DOHH2 (cell line): ENCODE measurements at regions not wholly inside any gene's neighbourhood (a gene's known extent, or its start where the extent isn't known, plus 50 kb on each side); places are given as distances from the start of the nearest gene placed in this dataset.

Experiments used
- H3F3A ChIP-seq: fragments of 200-600 bp; sonication (generic), shearing (Covaris generic); 2 replicates; pipeline ENCODE4 v1.6.0; 2016; ENCODE audit warnings: antibody characterized with exemption, mild to moderate bottlenecking; ENCODE audit not compliant: control insufficient read depth, insufficient read depth
- H3K27ac ChIP-seq: fragments of 200-600 bp; sonication (generic); 2 replicates; pipeline ENCODE4 v1.5.1; 2014; ENCODE audit warnings: low read depth, mild to moderate bottlenecking, low read length, moderate library complexity
- H3K27me3 ChIP-seq: fragments of 200-600 bp; sonication (generic); 2 replicates; pipeline ENCODE4 v1.6.1; 2014; ENCODE audit warnings: mild to moderate bottlenecking, low read length, mixed read lengths; ENCODE audit not compliant: control insufficient read depth
- H3K36me3 ChIP-seq: fragments of 200-600 bp; sonication (generic); 2 replicates; pipeline ENCODE4 v1.6.1; 2014; ENCODE audit warnings: mild to moderate bottlenecking, low read length, moderate library complexity, mixed read lengths; ENCODE audit not compliant: control insufficient read depth
- H3K4me1 ChIP-seq: fragments of 200-600 bp; sonication (generic); 2 replicates; pipeline ENCODE4 v1.6.1; 2014; ENCODE audit warnings: mild to moderate bottlenecking, low read length, mixed read lengths; ENCODE audit not compliant: control insufficient read depth
- H3K4me2 ChIP-seq: fragments of 200-600 bp; sonication (generic); 2 replicates; pipeline ENCODE4 v1.6.0; 2014; ENCODE audit warnings: mild to moderate bottlenecking, low read length, moderate library complexity
- H3K4me3 ChIP-seq: fragments of 200-600 bp; sonication (generic); 2 replicates; pipeline ENCODE4 v1.5.1; 2014; ENCODE audit warnings: mild to moderate bottlenecking, low read length, mixed read lengths
- H3K79me2 ChIP-seq: fragments of 200-600 bp; sonication (generic); 2 replicates; pipeline ENCODE4 v1.6.1; 2014; ENCODE audit warnings: mild to moderate bottlenecking, low read length, mixed read lengths; ENCODE audit not compliant: control insufficient read depth
- H3K9me2 ChIP-seq: fragments of 200-600 bp; sonication (generic); replicated peaks from 2 replicates; pipeline ENCODE4 v1.6.1; 2014; ENCODE audit warnings: mild to moderate bottlenecking, low read length, mixed read lengths; ENCODE audit not compliant: control insufficient read depth
- H3K9me3 ChIP-seq: fragments of 200-600 bp; sonication (generic); 2 replicates; pipeline ENCODE4 v1.6.1; 2014; ENCODE audit warnings: antibody characterized with exemption, low read length, mixed read lengths; ENCODE audit not compliant: control insufficient read depth, insufficient read depth
- H4K20me1 ChIP-seq: fragments of 200-600 bp; sonication (generic); 2 replicates; pipeline ENCODE4 v1.6.0; 2014; ENCODE audit warnings: low read depth, mild to moderate bottlenecking, antibody characterized with exemption, low read length, moderate library complexity; ENCODE audit not compliant: control insufficient read depth, insufficient read depth
- CTCF ChIP-seq: fragments of 200-600 bp; sonication (generic); IDR thresholded peaks from one replicate; pipeline ENCODE4 v1.5.1; 2014; ENCODE audit warnings: antibody characterized with exemption, mild to moderate bottlenecking, low read depth, low read length; ENCODE audit not compliant: poor library complexity, severe bottlenecking
- EZH2phosphoT487 ChIP-seq: fragments of 200-600 bp; sonication (generic); IDR thresholded peaks from 2 replicates; pipeline ENCODE4 v1.6.1; 2017; ENCODE audit warnings: borderline replicate concordance, mild to moderate bottlenecking, antibody characterized with exemption, low read length, moderate library complexity, mixed read lengths

- Histone ChIP-seq H3K27me3 (no peaks in the 10 kb centered on the region), H3K9me2 (no peaks in the 10 kb centered on the region), H3K9me3 (no peaks in the 10 kb centered on the region), H3K4me3 (no peak overlapping the region), H3K36me3 (no peaks in the 10 kb centered on the region), H3F3A (no peaks in the 10 kb centered on the region), H4K20me1 (no peaks in the 10 kb centered on the region), H3K4me1 (no peaks in the 10 kb centered on the region), H3K4me2 (no peak overlapping the region), H3K27ac (no peak overlapping the region), H3K79me2 (no peaks in the 10 kb centered on the region)
- TF ChIP-seq EZH2phosphoT487 (no peak), CTCF (no peak)
Measured at GRCh38 chr15:29471306-29471705, 201.7 kb upstream of the NSMCE3 start.

- H3K4me3 ChIP-seq = no peak overlapping the region
- no peaks in the 10 kb centered on the region for H3K9me2 ChIP-seq
- H4K20me1 ChIP-seq = no peaks in the 10 kb centered on the region
- TF ChIP-seq CTCF (no peak), EZH2phosphoT487 (no peak)
- no peaks in the 10 kb centered on the region for H3K9me3 ChIP-seq
- no peak overlapping the region for H3K27ac ChIP-seq
- no peaks in the 10 kb centered on the region for H3K36me3 ChIP-seq
- H3F3A ChIP-seq = no peaks in the 10 kb centered on the region
- no peak overlapping the region for H3K4me2 ChIP-seq
- no peaks in the 10 kb centered on the region for H3K79me2 ChIP-seq
- no peaks in the 10 kb centered on the region for H3K27me3 ChIP-seq
- no peaks in the 10 kb centered on the region for H3K4me1 ChIP-seq
Measured at GRCh38 chr15:29470794-29471193, 201.2 kb upstream of the NSMCE3 start.

DNA sequence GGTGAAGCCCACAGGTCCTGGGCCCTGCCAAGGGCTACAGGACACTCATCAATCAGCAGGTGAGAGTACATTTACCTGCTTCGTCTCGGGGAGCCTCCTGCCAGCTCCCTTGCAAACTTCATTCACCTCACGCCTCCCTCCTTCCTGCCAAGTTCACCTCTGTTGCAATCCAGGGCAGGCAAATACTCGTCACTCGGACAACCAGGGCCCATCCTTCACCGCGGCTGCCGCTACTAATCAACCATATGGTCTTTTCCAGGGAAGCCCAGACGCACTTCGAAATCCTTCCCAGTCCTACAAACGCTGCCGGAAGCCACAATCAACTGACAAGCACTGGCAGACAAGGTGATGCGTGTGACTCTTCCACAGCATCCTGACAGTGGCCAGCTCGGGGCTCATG lies 200.7 kb upstream of the NSMCE3 start:
- H3F3A ChIP-seq = no peaks in the 10 kb centered on the region
- H3K79me2 ChIP-seq = no peaks in the 10 kb centered on the region
- H3K4me1 ChIP-seq = no peaks in the 10 kb centered on the region
- H3K9me2 ChIP-seq = no peaks in the 10 kb centered on the region
- H3K27me3 ChIP-seq = no peaks in the 10 kb centered on the region
- TF ChIP-seq EZH2phosphoT487 (no peak), CTCF (no peak)
- H3K9me3 ChIP-seq = no peaks in the 10 kb centered on the region
- no peaks in the 10 kb centered on the region for H4K20me1 ChIP-seq
- H3K4me2 ChIP-seq = no peak overlapping the region
- H3K4me3 ChIP-seq = no peak overlapping the region
- no peaks in the 10 kb centered on the region for H3K36me3 ChIP-seq
- H3K27ac ChIP-seq = no peak overlapping the region

GRCh38 chr15:29468899-29469298 lies 199.3 kb upstream of the NSMCE3 start:
- Histone ChIP-seq H3K4me1 (no peaks in the 10 kb centered on the region), H4K20me1 (no peaks in the 10 kb centered on the region), H3K36me3 (no peaks in the 10 kb centered on the region), H3K27ac (no peak overlapping the region), H3K27me3 (no peaks in the 10 kb centered on the region), H3K9me2 (no peaks in the 10 kb centered on the region), H3K9me3 (no peaks in the 10 kb centered on the region), H3K4me3 (no peak overlapping the region), H3F3A (no peaks in the 10 kb centered on the region), H3K4me2 (no peak overlapping the region), H3K79me2 (no peaks in the 10 kb centered on the region)
- TF ChIP-seq CTCF = no peak
- TF ChIP-seq EZH2phosphoT487 = no peak
